Tibial nerve (tissue), 4 donors: ENCODE measurements at regions not wholly inside any gene's neighbourhood (a gene's known extent, or its start where the extent isn't known, plus 50 kb on each side); places are given as distances from the start of the nearest gene placed in this dataset.

Source experiments
- DNase-seq, 2 donors: peaks; one replicate each; pipeline ENCODE4 v3.0.0-alpha.2; 2019; ENCODE audit warnings: low spot score in 2 of 2
- H3K27ac ChIP-seq, 4 donors: fragments of 200-600 bp; sonication (generic) in 3 of 4; one replicate each; pipeline ENCODE4 v1.5.1; 2017 to 2019; ENCODE audit warnings: mild to moderate bottlenecking in 1 of 4
- H3K27me3 ChIP-seq, 2 donors: fragments of 200-600 bp; sonication (generic) in 1 of 2; one replicate each; pipeline versions ENCODE4 v1.5.1 to v1.6.0; 2017 to 2019
- H3K36me3 ChIP-seq, 3 donors: fragments of 200-600 bp; sonication (generic); one replicate each; pipeline ENCODE4 v1.5.1; 2018 to 2019
- H3K4me1 ChIP-seq, 4 donors: fragments of 200-600 bp; sonication (generic) in 3 of 4; one replicate each; pipeline ENCODE4 v1.5.1; 2017 to 2019
- H3K4me3 ChIP-seq, 4 donors: fragments of 200-600 bp; sonication (generic) in 3 of 4; one replicate each; pipeline ENCODE4 v1.5.1; 2017 to 2019; ENCODE audit warnings: mild to moderate bottlenecking in 1 of 4, moderate library complexity in 1 of 4
- H3K9me3 ChIP-seq, 4 donors: fragments of 200-600 bp; sonication (generic) in 3 of 4; one replicate each; pipeline ENCODE4 v1.5.1; 2017 to 2019
- CTCF ChIP-seq, 5 experiments: fragments of 200-600 bp in 3 of 5; fragments of 450-650 bp in 2 of 5; sonication (generic) in 3 of 5; IDR thresholded peaks; one replicate each; pipeline ENCODE4 v1.5.1; 2016 to 2019; ENCODE audit warnings: antibody characterized with exemption in 5 of 5, mild to moderate bottlenecking in 3 of 5, moderate library complexity in 2 of 5
- EP300 ChIP-seq, 2 donors: sonication (generic); formaldehyde crosslinking; IDR thresholded peaks; one replicate each; pipeline ENCODE4 v1.6.1; 2017; ENCODE audit warnings: antibody characterized with exemption in 2 of 2, mild to moderate bottlenecking in 1 of 2
- POLR2A ChIP-seq, 2 donors: fragments of 450-650 bp; IDR thresholded peaks; one replicate each; pipeline ENCODE4 v1.6.1; 2017; ENCODE audit warnings: antibody characterized with exemption in 2 of 2, mild to moderate bottlenecking in 2 of 2, moderate library complexity in 2 of 2
- WGBS, 2 donors: methylation state at CpG; one replicate each; pipeline ENCODE4 v1.1.5; 2018; 5-methylcytosine and 5-hydroxymethylcytosine counted together

DNA sequence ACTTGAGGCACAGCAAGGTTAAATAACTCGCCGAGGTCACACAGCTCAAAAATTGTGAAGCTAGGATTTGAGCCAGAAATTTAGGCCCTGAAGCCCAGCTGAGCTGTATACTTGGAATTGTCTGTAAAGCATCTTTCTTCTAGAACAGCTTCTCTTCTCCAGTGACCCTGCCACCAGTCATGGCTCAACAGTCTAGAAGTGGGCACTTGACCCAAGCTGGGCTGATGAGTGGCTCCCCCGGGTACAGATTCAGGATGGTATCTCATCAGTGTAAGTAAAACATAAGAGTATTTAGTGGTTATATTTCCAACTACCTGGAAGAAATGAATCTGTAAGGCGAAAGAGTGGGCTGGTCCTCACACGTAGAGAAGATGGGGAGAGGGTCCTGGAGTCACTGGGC lies 243.9 kb upstream of the GPR26 start:
- no peak for DNase-seq
- 89 to 93% methylated on average over 5 of the region's 5 CpGs for WGBS, 2 donors
- Histone ChIP-seq H3K9me3 (no peaks in the 10 kb centered on the region), H3K4me3 (no peak overlapping the region), H3K36me3 (no peaks in the 10 kb centered on the region), H3K27ac (no peak overlapping the region), H3K27me3 (no peaks in the 10 kb centered on the region), H3K4me1 (no peaks in the 10 kb centered on the region)
- TF ChIP-seq CTCF (IDR thresholded peaks at IDR 0.05): no peak
- TF ChIP-seq EP300 (IDR thresholded peaks at IDR 0.05): no peak
- TF ChIP-seq POLR2A (IDR thresholded peaks at IDR 0.05): no peak

GRCh38 chr10:123424537-123424936 lies 241.6 kb upstream of the GPR26 start:
- Histone ChIP-seq H3K36me3 (no peaks in the 10 kb centered on the region), H3K27me3 (no peaks in the 10 kb centered on the region), H3K4me3 (no peak overlapping the region), H3K4me1 (no peaks in the 10 kb centered on the region), H3K9me3 (no peaks in the 10 kb centered on the region), H3K27ac (no peak overlapping the region)
- no peak for DNase-seq
- 93% methylated on average over 6 of the region's 6 CpGs for WGBS, 2 donors
- no peak for TF ChIP-seq CTCF (IDR thresholded peaks at IDR 0.05)
- TF ChIP-seq EP300 (IDR thresholded peaks at IDR 0.05): no peak

- DNase-seq: no peak
- no peaks in the 10 kb centered on the region for H3K4me1 ChIP-seq
- no peaks in the 10 kb centered on the region for H3K27me3 ChIP-seq
- 43% methylated on average over 6 of the region's 6 CpGs for WGBS, 2 donors
- H3K27ac ChIP-seq: no peak overlapping the region
- no peak for TF ChIP-seq EP300 (IDR thresholded peaks at IDR 0.05)
- no peak for TF ChIP-seq CTCF (IDR thresholded peaks at IDR 0.05)
- TF ChIP-seq POLR2A (IDR thresholded peaks at IDR 0.05): no peak
- H3K9me3 ChIP-seq: no peaks in the 10 kb centered on the region
- H3K36me3 ChIP-seq: no peaks in the 10 kb centered on the region
- no peak overlapping the region for H3K4me3 ChIP-seq
Measured at GRCh38 chr10:123425680-123426079, 240.5 kb upstream of the GPR26 start.

DNA sequence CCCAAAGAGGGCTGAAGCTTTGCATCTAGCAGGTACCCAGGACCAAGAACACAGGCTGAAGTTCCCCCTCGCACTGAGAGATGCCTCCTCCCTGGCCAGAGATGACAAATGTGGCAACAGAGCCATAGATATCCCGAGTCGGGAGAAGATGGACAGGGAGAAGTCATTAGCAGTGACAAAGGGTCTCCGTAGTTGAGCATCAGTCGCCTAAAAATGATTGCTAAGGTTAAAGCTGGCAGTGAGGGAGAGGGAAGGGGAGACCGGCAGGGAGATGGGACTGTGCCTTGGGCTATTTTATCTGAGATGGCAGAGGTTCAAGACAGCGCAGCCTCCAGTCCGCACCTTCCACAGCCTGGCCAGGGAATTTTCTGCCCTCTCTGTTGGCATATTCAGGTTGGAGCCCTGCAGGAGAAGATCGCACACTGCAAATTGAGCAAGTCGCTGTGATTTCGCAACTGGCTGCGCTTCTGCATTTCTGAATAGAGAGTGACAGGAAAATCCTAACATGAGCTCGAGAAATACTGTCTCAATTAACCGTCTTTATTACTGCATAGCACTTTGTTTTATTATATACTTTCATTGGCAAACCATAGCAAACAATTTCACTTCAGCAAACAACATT lies 238.9 kb upstream of the GPR26 start:
- H3K27ac ChIP-seq: no peak overlapping the region
- no peak overlapping the region for H3K4me3 ChIP-seq
- H3K9me3 ChIP-seq: no peaks in the 10 kb centered on the region
- no peak for TF ChIP-seq CTCF (IDR thresholded peaks at IDR 0.05)
- no peak for TF ChIP-seq EP300 (IDR thresholded peaks at IDR 0.05)
- TF ChIP-seq POLR2A (IDR thresholded peaks at IDR 0.05): no peak
- H3K4me1 ChIP-seq: no peaks in the 10 kb centered on the region
- no peaks in the 10 kb centered on the region for H3K27me3 ChIP-seq
- H3K36me3 ChIP-seq: no peaks in the 10 kb centered on the region
- DNase-seq: no peak
- 75 to 76% methylated on average over 14 of the region's 14 CpGs for WGBS, 2 donors

GRCh38 chr10:123428391-123428790 lies 237.8 kb upstream of the GPR26 start:
- TF ChIP-seq CTCF (IDR thresholded peaks at IDR 0.05) (no peak), POLR2A (IDR thresholded peaks at IDR 0.05) (no peak), EP300 (IDR thresholded peaks at IDR 0.05) (no peak)

More at GRCh38 chr10:123428391-123428790, 237.8 kb upstream of the GPR26 start:
- H3K27ac ChIP-seq: no peak overlapping the region
- no peaks in the 10 kb centered on the region for H3K9me3 ChIP-seq
- no peak for DNase-seq
- H3K36me3 ChIP-seq: no peaks in the 10 kb centered on the region
- no peaks in the 10 kb centered on the region for H3K4me1 ChIP-seq
- WGBS, 2 donors: 36 to 45% methylated on average over 11 of the region's 11 CpGs
- no peaks in the 10 kb centered on the region for H3K27me3 ChIP-seq
- H3K4me3 ChIP-seq: no peak overlapping the region
